Panc1 (cell line): ENCODE measurements at regions not wholly inside any gene's neighbourhood (a gene's known extent, or its start where the extent isn't known, plus 50 kb on each side); places are given as distances from the start of the nearest gene placed in this dataset.

ENCODE experiments used
- CTCF ChIP-seq: fragments of 450-650 bp; IDR thresholded peaks from 2 replicates; pipeline ENCODE4 v1.5.1; 2017; ENCODE audit warnings: mild to moderate bottlenecking
- POLR2AphosphoS5 ChIP-seq: IDR thresholded peaks from 2 replicates; pipeline ENCODE4 v1.6.1; 2012; ENCODE audit warnings: mild to moderate bottlenecking, low read depth, low read length, moderate library complexity
- REST ChIP-seq, 2 experiments: IDR thresholded peaks; 2 replicates each; pipeline ENCODE4 v1.6.1; 2011 to 2012; ENCODE audit warnings: low read depth in 2 of 2, control low read depth in 1 of 2, low read length in 1 of 2, mild to moderate bottlenecking in 1 of 2, moderate library complexity in 1 of 2; ENCODE audit not compliant: insufficient read depth in 1 of 2
- TCF7L2 ChIP-seq: IDR thresholded peaks from 2 replicates; pipeline ENCODE4 v1.6.1; 2011; ENCODE audit warnings: mild to moderate bottlenecking, low read depth, low read length, inconsistent platforms

- no peak for TF ChIP-seq CTCF
- no peak for TF ChIP-seq POLR2AphosphoS5
- no peak for TF ChIP-seq REST (IDR thresholded peaks at IDR 0.05; ENCODE audit: insufficient read depth in 1 of 2, low read depth in 2 of 2, low read length in 1 of 2)
- TF ChIP-seq TCF7L2 = no peak
Observed at GRCh38 chr13:111489301-111489700, 168.9 kb downstream of the TEX29 start.
